DOHH2 (cell line): ENCODE measurements at regions not wholly inside any gene's neighbourhood (a gene's known extent, or its start where the extent isn't known, plus 50 kb on each side); places are given as distances from the start of the nearest gene placed in this dataset.

Source experiments
- CTCF ChIP-seq: fragments of 200-600 bp; sonication (generic); IDR thresholded peaks from one replicate; pipeline ENCODE4 v1.5.1; 2014; ENCODE audit warnings: antibody characterized with exemption, mild to moderate bottlenecking, low read depth, low read length; ENCODE audit not compliant: poor library complexity, severe bottlenecking
- EZH2phosphoT487 ChIP-seq: fragments of 200-600 bp; sonication (generic); IDR thresholded peaks from 2 replicates; pipeline ENCODE4 v1.6.1; 2017; ENCODE audit warnings: borderline replicate concordance, mild to moderate bottlenecking, antibody characterized with exemption, low read length, moderate library complexity, mixed read lengths

- TF ChIP-seq CTCF (no peak), EZH2phosphoT487 (no peak)
Measured at GRCh38 chr1:80274256-80274655, 1267.7 kb upstream of the ADGRL4 start.
